ENCODE measurements at regions not wholly inside any gene's neighbourhood (a gene's known extent, or its start where the extent isn't known, plus 50 kb on each side); places are given as distances from the start of the nearest gene placed in this dataset.

DNA sequence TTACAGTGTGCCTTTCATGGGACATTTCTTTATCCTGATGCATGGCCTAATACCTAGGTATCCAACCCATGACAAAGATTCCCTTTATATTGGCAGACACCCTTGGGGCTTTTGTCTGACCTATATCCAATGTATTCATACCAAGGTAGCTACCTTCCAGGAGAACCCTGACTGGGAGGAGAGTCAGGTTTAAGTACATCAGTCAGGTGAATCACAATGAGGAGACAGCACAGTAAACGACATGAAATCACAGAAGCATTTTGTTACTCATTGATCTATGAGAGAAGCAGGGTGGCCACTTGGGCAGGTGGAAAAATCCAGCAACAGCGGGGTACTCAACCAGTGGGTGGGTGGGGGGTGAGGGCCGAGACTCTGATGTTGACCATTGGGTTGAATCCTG, 527.4 kb upstream of the ATXN8OS start:
- Histone ChIP-seq H3K36me3 (ENCODE audit: insufficient read depth, insufficient read length, low read length) (no peaks in the 10 kb centered on the region), H3K9me3 (ENCODE audit: insufficient read depth, low read length) (no peaks in the 10 kb centered on the region), H3K9ac (ENCODE audit: insufficient read length, low read depth) (no peak overlapping the region), H3K27me3 (ENCODE audit: insufficient read depth, insufficient read length) (no peaks in the 10 kb centered on the region), H3K4me1 (ENCODE audit: insufficient read depth, insufficient read length) (no peaks in the 10 kb centered on the region), H3K4me3 (ENCODE audit: insufficient read length, low read depth) (no peak overlapping the region)
- DNase-seq (ENCODE audit: low read depth, low spot score), result peak; percentile 6
- no peak for TF ChIP-seq YY1 (IDR thresholded peaks at IDR 0.05; ENCODE audit: insufficient read depth, insufficient read length)
- TF ChIP-seq SUZ12 (IDR thresholded peaks at IDR 0.05; ENCODE audit: extremely low read depth, insufficient read depth, insufficient read length), result no peak

DNA sequence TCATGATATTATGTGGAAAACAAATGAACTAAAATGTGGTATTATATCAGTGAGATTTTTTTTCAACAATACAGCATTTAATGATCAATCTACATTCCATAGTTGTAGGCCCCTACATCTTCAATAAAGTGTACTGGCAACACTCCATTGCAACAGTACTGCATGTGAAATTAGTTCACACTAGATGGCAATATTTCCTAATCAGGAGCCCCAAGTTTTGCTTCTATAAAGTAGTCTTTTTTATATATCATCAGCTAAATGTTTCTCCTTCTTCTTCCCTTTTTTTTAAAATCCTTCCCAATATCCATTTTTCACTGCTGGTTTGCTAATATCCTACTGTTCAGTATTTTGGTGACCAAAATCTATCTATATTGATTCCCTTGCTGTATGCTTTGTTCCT, 528.3 kb upstream of the ATXN8OS start:
- Histone ChIP-seq H3K4me3 (ENCODE audit: insufficient read length, low read depth) (no peak overlapping the region), H3K4me1 (ENCODE audit: insufficient read depth, insufficient read length) (no peaks in the 10 kb centered on the region), H3K36me3 (ENCODE audit: insufficient read depth, insufficient read length, low read length) (no peaks in the 10 kb centered on the region), H3K27me3 (ENCODE audit: insufficient read depth, insufficient read length) (no peaks in the 10 kb centered on the region), H3K9ac (ENCODE audit: insufficient read length, low read depth) (no peak overlapping the region), H3K9me3 (ENCODE audit: insufficient read depth, low read length) (no peaks in the 10 kb centered on the region)
- DNase-seq (ENCODE audit: low read depth, low spot score), result no peak
- TF ChIP-seq SUZ12 (IDR thresholded peaks at IDR 0.05; ENCODE audit: extremely low read depth, insufficient read depth, insufficient read length) (no peak), ZNF274 (IDR thresholded peaks at IDR 0.05; ENCODE audit: low read depth, low read length) (no peak), YY1 (IDR thresholded peaks at IDR 0.05; ENCODE audit: insufficient read depth, insufficient read length) (no peak)

DNA sequence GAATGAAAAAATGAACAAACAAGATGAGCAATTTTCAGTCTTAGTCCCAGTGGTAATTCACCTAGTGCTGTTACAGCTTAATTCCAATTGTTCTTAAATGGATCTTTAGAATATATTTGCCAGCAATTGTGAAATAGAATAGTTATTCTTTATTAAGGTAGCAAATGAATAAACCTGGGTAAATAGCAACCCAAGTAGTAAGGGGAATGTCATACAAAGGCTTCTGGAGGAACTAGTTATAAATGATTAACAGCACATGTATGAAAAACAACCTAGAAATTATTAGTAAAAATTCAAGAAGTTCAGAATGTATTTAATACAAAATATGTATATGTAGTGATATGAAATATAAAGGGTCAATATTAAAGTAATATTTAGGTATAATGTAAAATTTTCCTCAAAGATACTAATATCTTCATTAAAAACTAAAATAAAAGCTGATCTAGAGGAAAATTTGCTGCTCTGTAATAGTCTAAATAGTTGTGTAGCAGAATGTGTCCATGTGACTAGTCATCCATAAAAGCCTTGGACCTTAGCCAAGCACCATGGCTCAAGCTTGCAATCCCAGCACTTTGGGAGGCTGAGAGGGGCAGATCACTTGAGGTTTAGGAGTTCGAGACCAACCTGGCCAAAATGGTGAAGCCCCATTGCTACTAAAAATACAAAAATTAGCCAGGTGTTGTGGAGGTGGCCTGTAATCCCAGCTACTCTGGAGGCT, 535.9 kb upstream of the ATXN8OS start:
- no peaks in the 10 kb centered on the region for H3K9me3 ChIP-seq (ENCODE audit: insufficient read depth, low read length)
- H3K27me3 ChIP-seq (ENCODE audit: insufficient read depth, insufficient read length), result no peaks in the 10 kb centered on the region
- no peaks in the 10 kb centered on the region for H3K36me3 ChIP-seq (ENCODE audit: insufficient read depth, insufficient read length, low read length)
- no peak for DNase-seq (ENCODE audit: low read depth, low spot score)
- TF ChIP-seq ZNF274 (IDR thresholded peaks at IDR 0.05; ENCODE audit: low read depth, low read length), result no peak
- no peak for TF ChIP-seq SUZ12 (IDR thresholded peaks at IDR 0.05; ENCODE audit: extremely low read depth, insufficient read depth, insufficient read length)
- no peak for TF ChIP-seq YY1 (IDR thresholded peaks at IDR 0.05; ENCODE audit: insufficient read depth, insufficient read length)
- no peak overlapping the region for H3K4me3 ChIP-seq (ENCODE audit: insufficient read length, low read depth)
- no peaks in the 10 kb centered on the region for H3K4me1 ChIP-seq (ENCODE audit: insufficient read depth, insufficient read length)
- no peak overlapping the region for H3K9ac ChIP-seq (ENCODE audit: insufficient read length, low read depth)

DNA sequence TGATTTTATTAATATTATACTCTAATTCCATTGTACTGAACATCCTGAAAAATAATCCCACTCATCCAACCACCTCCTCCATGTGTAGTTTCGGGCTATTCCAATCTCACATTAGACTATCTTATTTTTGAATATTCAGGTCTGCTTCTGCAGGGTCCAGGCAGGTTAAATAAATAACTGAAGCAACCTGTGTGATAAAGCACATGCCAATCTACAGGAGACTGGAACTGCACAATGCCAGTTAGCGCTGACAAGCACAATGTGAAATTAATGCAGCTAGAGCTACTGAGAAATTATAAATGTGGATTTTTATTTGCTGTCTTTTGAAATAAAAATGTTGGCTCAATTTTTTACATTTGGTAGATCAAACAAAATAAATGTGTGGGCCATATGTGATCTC, 540.1 kb upstream of the ATXN8OS start:
- no peak overlapping the region for H3K9ac ChIP-seq (ENCODE audit: insufficient read length, low read depth)
- H3K27me3 ChIP-seq (ENCODE audit: insufficient read depth, insufficient read length), result no peaks in the 10 kb centered on the region
- no peak for DNase-seq (ENCODE audit: low read depth, low spot score)
- no peak overlapping the region for H3K4me3 ChIP-seq (ENCODE audit: insufficient read length, low read depth)
- no peaks in the 10 kb centered on the region for H3K4me1 ChIP-seq (ENCODE audit: insufficient read depth, insufficient read length)
- TF ChIP-seq SUZ12 (IDR thresholded peaks at IDR 0.05; ENCODE audit: extremely low read depth, insufficient read depth, insufficient read length) (no peak), ZNF274 (IDR thresholded peaks at IDR 0.05; ENCODE audit: low read depth, low read length) (no peak), YY1 (IDR thresholded peaks at IDR 0.05; ENCODE audit: insufficient read depth, insufficient read length) (no peak)
- no peaks in the 10 kb centered on the region for H3K9me3 ChIP-seq (ENCODE audit: insufficient read depth, low read length)
- H3K36me3 ChIP-seq (ENCODE audit: insufficient read depth, insufficient read length, low read length), result no peaks in the 10 kb centered on the region

DNA sequence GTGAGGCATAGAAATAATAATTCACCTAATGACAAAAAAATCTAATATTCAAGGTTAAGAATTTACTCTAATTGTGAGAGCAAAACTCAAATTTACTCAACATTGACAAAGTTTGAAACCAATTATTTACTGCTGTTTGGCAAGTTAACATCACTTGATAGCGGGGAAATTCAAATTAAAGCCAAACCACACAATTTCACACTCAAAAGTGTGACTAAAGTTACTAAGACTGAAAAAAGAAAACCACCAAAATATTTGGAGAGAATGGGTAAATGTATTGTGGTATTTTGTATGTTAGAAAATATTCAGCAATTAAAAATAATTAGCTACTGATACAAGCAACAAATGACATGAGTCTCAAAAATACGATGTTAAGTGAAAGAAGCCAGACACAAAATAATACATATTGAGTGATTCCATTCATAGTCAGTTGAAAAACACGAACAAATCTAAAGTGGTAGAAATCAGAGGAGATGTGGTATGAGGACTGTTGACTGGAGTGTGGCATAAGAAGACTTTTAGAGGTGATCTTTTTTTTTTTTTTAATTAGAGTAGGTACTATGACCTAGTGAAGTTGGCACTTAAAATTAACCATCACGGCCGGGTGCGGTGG, 541.4 kb upstream of the ATXN8OS start:
- H3K4me1 ChIP-seq (ENCODE audit: insufficient read depth, insufficient read length), result no peaks in the 10 kb centered on the region
- no peak overlapping the region for H3K4me3 ChIP-seq (ENCODE audit: insufficient read length, low read depth)
- H3K36me3 ChIP-seq (ENCODE audit: insufficient read depth, insufficient read length, low read length), result no peaks in the 10 kb centered on the region
- no peaks in the 10 kb centered on the region for H3K9me3 ChIP-seq (ENCODE audit: insufficient read depth, low read length)
- no peaks in the 10 kb centered on the region for H3K27me3 ChIP-seq (ENCODE audit: insufficient read depth, insufficient read length)
- no peak for TF ChIP-seq SUZ12 (IDR thresholded peaks at IDR 0.05; ENCODE audit: extremely low read depth, insufficient read depth, insufficient read length)
- no peak for TF ChIP-seq ZNF274 (IDR thresholded peaks at IDR 0.05; ENCODE audit: low read depth, low read length)
- no peak for TF ChIP-seq YY1 (IDR thresholded peaks at IDR 0.05; ENCODE audit: insufficient read depth, insufficient read length)
- no peak for DNase-seq (ENCODE audit: low read depth, low spot score)
- H3K9ac ChIP-seq (ENCODE audit: insufficient read length, low read depth), result no peak overlapping the region

DNA sequence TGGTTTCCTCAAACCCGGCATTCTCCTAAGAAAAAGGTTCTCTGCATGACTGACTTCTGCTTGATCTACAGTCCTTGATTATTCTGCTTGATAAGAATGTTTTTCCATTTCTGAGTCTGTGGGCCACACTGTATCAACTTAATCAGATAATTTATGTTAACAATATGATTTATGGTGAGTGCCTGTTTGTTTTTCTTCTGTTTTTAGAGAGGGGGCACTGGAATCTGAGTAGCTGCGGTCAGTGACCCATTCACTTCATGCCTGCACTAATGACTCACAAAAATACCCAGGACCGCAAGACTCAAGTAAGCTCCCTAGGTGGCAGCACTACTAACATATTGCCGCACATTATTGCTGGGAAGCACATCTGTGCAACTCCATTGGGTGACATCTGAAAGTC, 542.3 kb upstream of the ATXN8OS start:
- H3K9me3 ChIP-seq (ENCODE audit: insufficient read depth, low read length), result no peaks in the 10 kb centered on the region
- H3K4me3 ChIP-seq (ENCODE audit: insufficient read length, low read depth), result no peak overlapping the region
- no peak overlapping the region for H3K9ac ChIP-seq (ENCODE audit: insufficient read length, low read depth)
- peak; percentile 5 for DNase-seq (ENCODE audit: low read depth, low spot score)
- H3K36me3 ChIP-seq (ENCODE audit: insufficient read depth, insufficient read length, low read length), result no peaks in the 10 kb centered on the region
- no peaks in the 10 kb centered on the region for H3K27me3 ChIP-seq (ENCODE audit: insufficient read depth, insufficient read length)
- TF ChIP-seq SUZ12 (IDR thresholded peaks at IDR 0.05; ENCODE audit: extremely low read depth, insufficient read depth, insufficient read length) (no peak), YY1 (IDR thresholded peaks at IDR 0.05; ENCODE audit: insufficient read depth, insufficient read length) (no peak), ZNF274 (IDR thresholded peaks at IDR 0.05; ENCODE audit: low read depth, low read length) (no peak)
- H3K4me1 ChIP-seq (ENCODE audit: insufficient read depth, insufficient read length), result no peaks in the 10 kb centered on the region

DNA sequence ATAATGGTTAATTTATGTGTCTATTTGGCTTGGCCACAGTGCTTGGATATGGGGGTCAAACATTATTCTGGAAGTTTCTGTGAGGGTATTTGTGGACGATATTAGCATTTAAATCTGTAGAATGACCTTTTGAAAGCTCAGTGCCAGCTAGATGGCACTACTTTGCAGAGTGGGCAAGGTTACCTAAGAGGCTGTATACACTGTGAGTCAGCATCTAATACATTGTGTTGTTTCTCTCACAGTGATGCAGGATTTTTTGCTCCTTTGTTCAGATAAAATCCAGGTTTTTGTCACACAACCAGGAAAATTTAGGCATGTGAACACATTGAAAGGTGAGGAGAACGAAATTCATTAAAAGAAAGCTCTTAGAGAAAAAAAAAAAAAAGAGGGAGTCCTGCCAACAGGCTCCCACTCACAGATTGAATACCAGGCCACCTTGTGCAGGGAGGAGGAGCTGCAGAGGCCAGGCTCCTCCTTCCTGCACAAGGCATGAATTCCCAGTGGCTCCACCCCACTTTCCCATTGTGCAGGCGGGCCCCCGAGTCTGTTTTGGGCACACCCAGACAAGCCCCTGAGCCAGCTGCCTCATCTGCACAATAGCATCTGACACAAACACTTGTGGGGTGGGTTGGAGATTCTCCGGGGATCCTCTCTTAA, 551.0 kb upstream of the ATXN8OS start:
- no peak overlapping the region for H3K9ac ChIP-seq (ENCODE audit: insufficient read length, low read depth)
- no peaks in the 10 kb centered on the region for H3K27me3 ChIP-seq (ENCODE audit: insufficient read depth, insufficient read length)
- no peaks in the 10 kb centered on the region for H3K4me1 ChIP-seq (ENCODE audit: insufficient read depth, insufficient read length)
- no peaks in the 10 kb centered on the region for H3K36me3 ChIP-seq (ENCODE audit: insufficient read depth, insufficient read length, low read length)
- H3K4me3 ChIP-seq (ENCODE audit: insufficient read length, low read depth), result no peak overlapping the region
- H3K9me3 ChIP-seq (ENCODE audit: insufficient read depth, low read length), result no peaks in the 10 kb centered on the region
- DNase-seq (ENCODE audit: low read depth, low spot score), result no peak
- TF ChIP-seq ZNF274 (IDR thresholded peaks at IDR 0.05; ENCODE audit: low read depth, low read length) (no peak), YY1 (IDR thresholded peaks at IDR 0.05; ENCODE audit: insufficient read depth, insufficient read length) (no peak), SUZ12 (IDR thresholded peaks at IDR 0.05; ENCODE audit: extremely low read depth, insufficient read depth, insufficient read length) (no peak)
